ENCODE measurements at regions not wholly inside any gene's neighbourhood (a gene's known extent, or its start where the extent isn't known, plus 50 kb on each side); places are given as distances from the start of the nearest gene placed in this dataset.

- no peak for DNase-seq
Measured at GRCh38 chr2:217216316-217216715, 356.5 kb upstream of the TNP1 start.

- no peak for DNase-seq
Measured at GRCh38 chr2:217215877-217216276, 356.0 kb upstream of the TNP1 start.

GRCh38 chr2:217208867-217209266 lies 349.0 kb upstream of the TNP1 start:
- DNase-seq, result no peak

- DNase-seq, result no peak
Measured at GRCh38 chr2:217207699-217208010, 347.8 kb upstream of the TNP1 start.

GRCh38 chr2:217206907-217207698 lies 347.2 kb upstream of the TNP1 start:
- no peak for DNase-seq

DNA sequence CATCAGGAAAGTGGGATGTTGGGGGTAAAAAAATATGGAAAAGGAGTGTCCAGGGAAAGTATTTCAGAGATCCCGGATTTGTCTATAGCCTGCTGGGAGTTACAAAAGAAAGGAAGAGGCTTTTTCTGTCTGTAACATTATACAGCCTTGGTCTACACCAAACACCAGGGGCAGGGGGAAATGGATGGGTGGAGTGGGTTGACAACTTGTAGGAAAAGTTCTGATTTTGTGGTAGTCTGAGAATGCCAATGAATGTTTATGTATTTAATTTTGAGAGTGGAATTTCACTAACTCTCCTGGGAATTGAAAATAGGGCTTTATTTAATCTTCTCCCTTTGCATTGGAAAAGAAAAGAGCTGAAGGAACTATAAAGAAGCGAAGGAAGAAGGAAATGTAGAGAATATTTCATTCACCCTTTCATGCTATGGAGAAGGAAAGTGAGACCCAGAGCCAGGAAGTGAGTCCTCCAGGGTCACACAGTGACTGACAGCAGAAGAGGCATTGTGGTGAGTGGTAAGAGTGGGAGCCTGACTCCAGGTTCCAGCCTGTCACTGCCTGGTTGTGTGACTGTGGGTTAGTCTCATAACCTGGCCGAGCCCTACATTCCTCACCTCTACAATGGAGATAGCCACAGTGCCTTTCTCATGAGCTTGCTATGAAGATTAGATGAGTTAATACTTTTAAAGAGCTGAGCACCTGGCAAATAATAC lies 346.3 kb upstream of the TNP1 start:
- DNase-seq, result no peak

DNA sequence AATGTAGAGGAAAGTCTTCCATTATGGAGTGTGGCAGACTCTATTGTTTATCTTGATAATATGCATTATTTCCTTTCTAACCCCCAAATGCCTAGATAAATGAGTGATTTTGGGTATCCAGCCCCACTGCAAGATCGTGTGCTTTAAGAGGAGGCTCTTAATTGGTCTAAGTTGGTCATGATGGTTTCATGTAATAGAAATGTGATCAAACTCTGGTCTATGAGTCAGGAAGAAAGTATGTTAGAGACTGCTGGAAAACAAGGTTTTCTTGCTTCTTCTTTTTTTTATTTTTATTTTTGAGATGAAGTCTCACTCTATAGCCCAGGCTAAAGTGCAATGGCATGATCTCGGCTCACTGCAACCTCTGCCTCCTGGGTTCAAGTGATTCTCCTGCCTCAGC lies 344.5 kb upstream of the TNP1 start:
- DNase-seq, result no peak

DNA sequence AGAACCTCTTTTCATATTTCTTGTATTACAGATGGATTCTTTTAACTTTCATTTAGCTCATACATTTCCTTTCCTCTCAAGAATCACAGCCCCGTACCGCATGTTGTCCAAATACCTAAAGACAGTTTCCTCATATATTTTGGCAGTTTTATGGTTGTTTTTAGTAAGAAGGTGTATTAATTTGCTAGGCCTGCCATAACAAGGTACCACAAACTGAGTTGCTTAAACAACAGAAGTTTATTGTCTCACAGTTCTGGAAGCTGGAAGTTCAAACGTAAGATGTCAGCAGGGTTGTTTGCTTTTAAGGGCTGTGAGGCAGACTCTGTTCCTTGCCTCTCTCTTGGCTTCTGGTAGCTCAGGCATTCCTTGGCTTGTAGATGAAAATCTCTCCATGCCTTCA lies 343.2 kb upstream of the TNP1 start:
- no peak for DNase-seq

GRCh38 chr2:217199255-217199630 lies 339.4 kb upstream of the TNP1 start:
- no peak for DNase-seq

- no peak for DNase-seq
Measured at GRCh38 chr2:217195658-217196446, 336.0 kb upstream of the TNP1 start.

DNA sequence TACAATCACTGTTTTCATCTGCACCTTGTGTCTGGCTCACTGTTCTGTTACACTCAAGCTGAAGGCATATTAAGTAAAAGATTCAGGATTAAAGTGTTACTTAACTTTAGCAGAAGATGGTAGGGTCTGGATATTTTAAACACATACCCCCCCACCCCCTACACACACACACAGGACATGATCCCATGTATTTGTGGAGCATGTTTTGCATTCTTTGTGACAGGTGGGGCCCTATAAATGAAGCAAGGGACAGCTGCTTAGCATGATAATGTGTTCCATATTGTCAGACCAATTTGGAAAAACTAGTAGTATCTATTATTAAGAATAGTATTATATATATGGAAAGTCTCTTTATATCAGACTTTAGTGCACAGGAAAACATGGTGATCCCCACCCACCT lies 335.2 kb upstream of the TNP1 start:
- no peak for DNase-seq

DNA sequence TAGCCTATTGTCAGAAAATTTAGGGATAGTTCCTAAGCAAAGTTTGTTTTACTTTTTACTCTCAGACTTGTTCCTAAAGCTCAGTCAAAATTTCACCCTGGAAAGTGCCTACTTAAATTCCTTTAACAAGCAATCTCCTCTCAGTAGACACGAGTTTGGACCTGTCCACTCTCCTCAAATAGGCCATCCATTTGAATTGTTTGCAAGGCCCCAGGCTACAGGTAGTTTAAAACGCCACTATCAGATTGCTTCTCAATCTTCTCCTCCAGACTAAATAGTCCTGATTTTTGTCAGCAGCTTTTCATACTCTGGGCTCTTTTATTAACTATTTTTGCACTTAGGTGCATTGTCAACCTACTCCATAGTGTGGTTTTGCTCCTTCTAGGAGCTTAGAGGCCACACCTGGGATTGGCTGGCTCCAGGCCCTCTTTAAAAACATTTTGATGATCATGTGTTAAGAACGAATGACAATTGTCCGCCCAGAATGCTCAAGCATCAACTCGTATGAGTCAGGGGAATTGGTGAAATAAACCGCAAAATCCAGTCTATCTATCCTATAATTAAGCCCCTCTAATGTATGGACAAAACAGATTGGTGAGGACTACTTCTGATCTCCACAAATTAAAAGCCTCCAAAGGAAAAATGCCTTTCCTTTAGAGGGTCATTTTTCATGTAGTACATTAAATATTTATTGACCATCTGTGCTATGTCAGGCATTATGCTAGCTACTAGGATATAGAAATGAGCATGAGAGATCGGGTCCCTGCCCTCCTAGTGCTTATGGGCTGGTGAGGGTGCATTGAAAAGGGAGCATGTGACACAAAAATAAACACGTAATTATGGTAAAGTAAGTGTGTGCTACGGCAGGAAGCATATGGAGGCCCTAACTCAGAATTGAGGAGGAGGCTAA lies 333.8 kb upstream of the TNP1 start:
- no peak for DNase-seq

DNA sequence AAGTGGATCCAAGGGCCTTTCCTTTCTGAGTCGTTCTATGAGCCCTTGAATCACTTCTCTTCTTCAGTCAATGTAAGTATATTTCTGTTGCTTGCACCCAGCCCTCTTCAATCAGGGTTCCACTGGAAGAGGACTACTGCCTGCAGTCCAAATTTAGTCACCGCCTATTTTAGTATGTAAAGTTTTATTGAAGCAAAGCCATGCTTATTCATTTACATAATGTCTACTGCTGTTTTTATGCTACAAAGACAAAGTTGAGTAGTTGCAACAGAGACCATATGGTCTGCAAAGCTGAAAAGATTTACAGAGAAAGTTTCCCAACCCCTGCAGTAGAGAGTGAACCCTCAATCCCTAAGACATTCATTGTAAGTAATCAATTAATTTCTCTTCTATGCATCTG lies 332.5 kb upstream of the TNP1 start:
- no peak for DNase-seq

GRCh38 chr2:217189747-217190146 lies 329.9 kb upstream of the TNP1 start:
- DNase-seq, result no peak

GRCh38 chr2:217189131-217189530 lies 329.3 kb upstream of the TNP1 start:
- no peak for DNase-seq

DNA sequence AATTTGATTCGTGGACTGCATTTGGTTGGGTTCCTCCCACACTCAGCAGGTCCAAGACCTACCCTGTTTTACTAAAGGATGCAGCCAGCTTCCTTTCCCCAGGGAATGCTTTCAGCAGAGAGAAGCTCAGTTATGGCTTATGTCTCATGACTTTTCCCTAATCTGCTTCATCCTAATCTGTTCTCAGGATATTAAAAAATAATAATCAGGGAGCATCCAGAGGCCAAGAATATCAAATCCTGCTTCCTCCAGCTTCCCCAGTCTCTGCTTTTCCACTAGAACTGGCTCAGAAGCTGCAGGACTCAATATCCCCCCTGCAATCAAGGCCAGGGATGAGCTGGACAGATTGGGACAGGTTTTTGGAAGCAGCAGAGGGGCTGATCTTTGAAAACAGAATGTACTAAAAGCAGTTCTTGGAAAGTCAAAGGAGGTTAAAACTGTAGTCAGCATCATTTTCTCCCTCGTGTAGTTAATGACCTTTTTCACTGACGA lies 326.9 kb upstream of the TNP1 start:
- no peak for DNase-seq

DNA sequence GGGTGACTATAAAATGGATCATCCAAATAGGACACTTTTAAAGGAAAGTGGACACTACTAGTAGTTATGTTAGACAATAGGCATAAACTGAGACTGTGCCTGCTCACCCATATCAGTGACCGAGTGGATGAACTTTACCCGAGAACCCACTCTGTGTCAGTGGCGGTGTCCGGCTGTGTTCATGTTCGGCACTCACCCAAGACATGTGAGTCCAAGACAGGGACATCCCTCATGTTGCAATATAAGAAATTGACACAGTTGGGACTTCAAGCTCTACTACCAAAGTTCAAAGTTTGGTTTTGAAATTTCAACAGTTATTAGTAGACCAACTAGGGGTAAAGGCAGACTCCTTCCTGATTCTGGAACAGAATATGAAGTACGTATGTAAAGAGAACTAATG lies 326.3 kb upstream of the TNP1 start:
- no peak for DNase-seq

- no peak for DNase-seq
Measured at GRCh38 chr2:217185265-217185995, 325.6 kb upstream of the TNP1 start.

GRCh38 chr2:217184242-217184641 lies 324.4 kb upstream of the TNP1 start:
- DNase-seq, result no peak

- DNase-seq, result no peak
Measured at GRCh38 chr2:217183471-217183870, 323.6 kb upstream of the TNP1 start.

GRCh38 chr2:217182926-217183325 lies 323.1 kb upstream of the TNP1 start:
- DNase-seq, result no peak

DNA sequence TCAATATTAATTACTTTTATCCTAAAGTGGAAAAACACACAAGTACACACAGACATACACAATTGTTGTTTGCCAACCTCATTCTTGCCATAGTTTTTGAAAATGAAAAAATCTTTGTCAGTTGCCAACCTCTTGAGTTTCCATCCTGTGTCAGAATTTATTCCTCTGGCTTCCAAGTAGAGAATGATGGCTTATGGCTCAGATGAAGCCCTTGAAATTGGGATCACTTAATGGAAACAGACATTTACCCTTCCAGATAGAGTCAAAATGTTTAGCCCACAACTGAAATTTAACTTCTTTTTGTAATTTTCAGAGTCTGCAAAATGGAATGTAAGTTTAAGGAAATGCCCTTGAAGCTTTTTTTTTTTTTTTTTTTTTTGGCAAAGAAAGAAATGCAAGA lies 321.6 kb upstream of the TNP1 start:
- no peak for DNase-seq
